C1 segment of cervical spinal cord (tissue), 14 donors: ENCODE measurements at regions not wholly inside any gene's neighbourhood (a gene's known extent, or its start where the extent isn't known, plus 50 kb on each side); places are given as distances from the start of the nearest gene placed in this dataset.

Experiments used
- DNase-seq, 14 donors: peaks; one replicate each; lab custom pipeline; 2025; lab: John Stamatoyannopoulos, UW

GRCh38 chr16:85373741-85374570 is 239.2 kb upstream of the GSE1 start:
- no peak for DNase-seq

DNA sequence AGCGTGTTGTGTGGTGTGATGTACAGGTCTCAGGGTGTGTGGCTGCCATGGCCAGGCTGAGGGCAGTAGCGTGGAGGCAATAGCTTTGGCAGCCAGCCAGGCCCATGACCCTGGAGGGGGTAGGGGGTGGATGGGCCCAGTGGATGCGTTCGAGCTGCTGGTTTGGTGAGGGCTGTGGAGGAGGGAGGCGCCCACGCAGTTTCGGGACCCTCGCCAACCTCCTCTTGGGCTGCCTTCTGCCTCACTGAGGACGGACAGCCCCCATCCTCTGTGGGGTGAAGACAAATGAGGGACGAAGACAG is 238.6 kb upstream of the GSE1 start:
- DNase-seq, result peak in 1 of 14 donors; percentile 20

GRCh38 chr16:85375282-85375681 is 237.8 kb upstream of the GSE1 start:
- no peak for DNase-seq

DNA sequence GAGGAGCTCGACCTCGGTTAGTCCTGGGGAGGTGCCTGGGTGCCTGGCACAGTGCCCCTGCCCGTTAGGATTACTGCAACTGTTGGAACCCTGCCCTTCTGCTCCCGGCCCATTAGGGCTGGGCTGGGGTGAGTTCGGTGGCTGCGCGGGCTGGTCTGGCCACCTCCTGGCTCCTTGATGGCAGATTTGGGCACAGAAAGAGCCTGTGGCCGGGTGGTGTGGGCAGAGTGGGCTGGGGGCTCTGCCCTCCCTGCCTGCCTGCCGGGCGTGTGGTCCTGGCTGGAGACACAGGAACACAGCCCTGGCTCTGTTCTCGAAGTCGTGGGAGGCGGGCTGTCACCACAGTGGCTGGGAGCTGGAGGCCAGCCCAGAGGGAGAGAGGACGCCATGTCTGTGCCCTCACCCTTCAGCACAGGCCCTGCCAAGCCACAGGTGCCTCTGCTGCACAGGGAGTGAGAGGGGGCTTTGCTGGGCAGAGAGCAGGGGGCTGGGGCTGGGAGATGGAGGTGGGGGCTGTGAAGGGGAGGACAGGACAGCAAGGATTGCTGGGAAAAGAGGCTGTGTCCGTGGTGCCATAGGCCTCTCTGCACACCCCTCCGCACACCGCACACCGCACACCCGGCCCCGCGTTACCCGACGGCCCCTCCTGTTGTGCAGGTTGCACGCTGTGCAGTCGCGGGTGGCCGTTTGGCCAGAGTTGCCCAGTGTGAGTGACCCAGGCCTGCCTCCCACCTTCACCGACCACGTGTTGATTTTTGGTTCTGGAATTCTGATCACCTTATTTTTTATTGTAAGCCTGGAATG is 236.6 kb upstream of the GSE1 start:
- peak in 11 of 14 donors; percentile 8 to 74 (median 57) for DNase-seq

GRCh38 chr16:85377388-85378144 is 235.6 kb upstream of the GSE1 start:
- peak in 2 of 14 donors; percentile 43 to 65 for DNase-seq

DNA sequence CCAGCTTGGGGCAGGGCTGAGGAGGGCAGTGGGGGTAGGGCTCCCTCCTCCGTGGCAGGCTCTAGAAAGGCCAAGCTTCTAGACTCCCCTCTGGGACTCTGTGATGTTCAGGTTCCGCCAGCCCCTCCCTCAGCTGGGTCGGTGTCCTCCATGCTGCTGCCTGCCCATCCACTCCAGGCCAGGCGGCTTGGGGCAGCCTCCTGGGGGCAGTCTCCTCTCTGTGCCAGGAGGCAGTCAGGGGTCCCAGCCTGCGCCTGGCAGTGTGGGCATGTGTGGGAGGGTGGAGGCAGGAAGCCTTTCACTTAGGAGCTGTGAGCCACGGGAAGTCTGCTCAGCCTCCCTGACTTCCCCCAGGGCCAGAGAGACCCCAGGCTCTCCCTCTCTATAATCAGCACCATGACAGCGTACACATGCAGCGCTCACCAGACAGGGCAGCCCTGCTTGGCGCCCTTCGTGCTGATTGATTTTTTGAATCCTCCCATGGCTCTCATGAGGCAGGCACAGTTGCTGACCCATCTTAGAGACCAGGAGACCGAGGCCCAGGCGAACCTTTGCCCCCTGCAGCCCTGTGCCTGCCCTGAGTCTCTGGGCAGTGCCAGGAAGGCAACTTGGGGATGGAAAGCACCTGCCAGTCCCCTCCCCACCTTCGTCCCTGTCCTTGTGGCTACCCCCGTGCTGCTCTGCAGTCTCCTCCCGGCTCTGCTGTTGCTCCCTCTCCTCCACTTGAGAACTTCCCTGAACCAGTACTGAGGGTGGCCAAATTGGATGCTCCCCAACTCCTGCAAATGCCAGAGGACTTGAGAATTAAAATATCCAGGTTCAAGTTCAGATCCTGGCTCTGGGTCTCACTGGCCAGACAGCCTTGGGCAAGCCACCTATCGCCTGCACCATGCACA is 234.7 kb upstream of the GSE1 start:
- DNase-seq, result peak in 1 of 14 donors; percentile 12

DNA sequence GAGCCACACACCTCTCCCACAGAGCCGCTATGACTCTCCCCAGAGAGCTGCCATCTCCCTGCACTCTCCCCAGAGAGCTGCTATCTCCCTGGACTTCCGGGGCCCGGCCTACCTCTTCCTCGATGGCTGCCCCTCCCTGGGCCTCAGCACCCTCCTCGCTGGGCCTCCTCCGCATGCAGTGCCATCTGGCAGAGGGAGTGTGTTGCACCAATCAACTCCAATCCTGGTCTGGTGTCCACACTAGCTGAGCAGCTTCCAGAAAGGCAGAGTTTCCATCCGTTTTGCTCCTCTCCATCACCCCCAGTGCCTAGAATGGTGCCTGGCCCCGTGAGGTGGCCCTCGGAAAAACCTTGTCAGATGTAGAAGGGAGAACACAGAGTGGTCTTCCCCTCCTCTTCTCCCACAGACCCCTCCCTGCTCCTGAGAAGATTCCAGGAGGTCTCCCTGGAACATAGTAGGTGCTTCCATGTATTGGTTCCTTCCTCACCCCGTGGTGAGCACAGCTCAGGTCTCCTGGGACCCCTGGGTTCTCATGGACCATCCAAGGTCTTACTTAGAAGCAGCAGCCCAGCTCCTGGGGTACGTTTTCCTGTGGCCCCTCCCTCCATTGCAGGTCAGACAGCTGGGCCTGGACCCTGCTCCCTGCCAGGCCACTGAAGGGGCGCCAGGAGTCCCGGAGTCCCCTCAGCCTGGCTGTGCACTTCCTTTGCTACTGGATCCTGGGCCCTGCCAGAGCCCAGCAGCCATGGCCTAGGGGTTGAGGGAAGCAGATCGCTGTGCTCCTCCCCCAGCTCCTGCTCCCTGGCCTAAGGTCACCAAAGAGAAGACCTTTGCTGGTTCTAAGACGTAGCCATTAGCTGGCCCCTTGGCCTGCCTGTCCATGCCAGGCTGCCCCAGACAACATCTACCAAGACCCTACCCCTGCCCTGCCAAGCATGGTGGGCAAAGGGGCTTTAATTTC is 233.8 kb upstream of the GSE1 start:
- no peak for DNase-seq

GRCh38 chr16:85380002-85380395 is 233.1 kb upstream of the GSE1 start:
- DNase-seq, result no peak

DNA sequence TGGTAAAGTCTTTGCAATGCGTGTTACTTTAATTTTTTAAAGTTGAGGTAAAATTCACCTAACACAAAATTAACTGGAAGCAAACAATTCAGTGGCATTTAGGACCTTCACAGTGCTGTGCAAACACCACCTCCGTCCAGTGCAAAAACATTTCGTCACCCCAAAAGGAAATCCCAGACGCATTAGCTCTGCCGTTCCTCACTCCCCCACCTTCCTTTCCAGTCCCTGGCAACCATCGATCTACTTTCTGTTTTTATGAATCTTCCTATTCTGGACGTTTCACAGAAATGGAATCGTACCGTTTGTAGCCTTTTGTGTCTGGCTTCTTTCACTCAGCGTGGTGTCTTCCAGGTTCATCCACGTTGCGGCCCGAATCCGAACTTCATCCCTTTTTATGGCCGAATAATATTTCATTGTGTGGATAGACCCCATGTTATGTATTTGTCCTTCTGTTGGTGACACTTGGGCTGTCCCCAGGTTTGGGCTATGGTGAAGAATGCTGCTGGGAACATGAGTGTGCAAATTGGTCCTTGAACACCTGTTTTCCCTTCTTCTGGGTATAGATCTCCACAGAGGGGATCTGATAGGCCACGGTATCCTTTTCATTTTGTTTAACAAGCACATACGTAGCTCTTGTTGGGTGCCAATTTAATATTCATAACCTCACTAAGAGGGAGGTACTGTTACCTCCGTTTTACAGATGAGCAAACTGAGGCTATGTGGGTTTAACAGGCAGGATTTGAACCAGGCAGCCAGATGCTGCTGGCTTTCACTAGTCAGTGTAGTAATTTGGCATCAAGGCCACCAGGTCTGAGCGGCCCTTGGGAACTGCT is 232.0 kb upstream of the GSE1 start:
- DNase-seq, result no peak

DNA sequence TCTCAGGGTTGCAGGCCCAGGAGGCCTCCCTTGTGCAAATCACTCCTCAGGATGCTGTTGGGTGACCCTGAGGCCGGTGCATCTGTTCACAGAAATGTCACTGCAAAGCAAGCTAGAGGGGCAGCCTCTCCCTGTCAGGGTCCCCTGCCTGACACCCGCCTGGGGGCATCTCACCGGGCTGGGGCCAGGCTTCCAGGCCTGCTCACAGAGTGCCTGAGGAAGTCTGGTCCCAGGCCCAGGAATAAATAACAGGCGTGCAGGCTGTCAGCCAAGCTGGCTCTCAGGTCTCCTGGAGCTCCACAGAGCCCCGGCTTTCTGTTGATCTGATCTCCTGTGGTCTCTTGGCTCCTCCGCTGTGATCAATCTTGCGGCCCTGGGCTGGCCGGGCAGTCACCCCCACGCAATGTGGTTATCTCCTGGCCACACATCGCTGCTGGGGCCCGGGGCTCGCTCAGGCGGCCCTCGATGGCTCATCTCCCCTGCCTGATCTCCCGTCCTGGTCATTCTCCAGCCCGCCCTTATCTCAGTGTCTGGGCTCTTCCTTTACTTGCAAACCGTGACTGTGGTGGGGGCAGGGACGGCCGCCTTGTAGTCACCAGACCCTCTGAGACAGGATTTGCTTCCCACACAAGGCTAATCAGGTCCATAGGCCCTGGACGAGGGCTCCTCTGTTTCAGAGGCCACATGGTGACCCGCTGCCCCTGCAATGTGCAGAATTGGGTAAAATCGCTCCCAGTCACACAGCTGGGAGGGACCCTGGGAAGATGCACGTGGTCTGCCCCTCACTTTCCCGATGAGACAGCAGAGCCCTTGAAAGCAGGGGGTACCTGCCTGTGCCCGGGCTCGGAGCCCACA is 231.2 kb upstream of the GSE1 start:
- peak in 1 of 14 donors; percentile 38 for DNase-seq

GRCh38 chr16:85382717-85383118 is 230.4 kb upstream of the GSE1 start:
- DNase-seq, result no peak

GRCh38 chr16:85383836-85384832 is 229.0 kb upstream of the GSE1 start:
- no peak for DNase-seq

GRCh38 chr16:85384833-85385462 is 228.2 kb upstream of the GSE1 start:
- DNase-seq, result no peak

GRCh38 chr16:85385463-85386331 is 227.4 kb upstream of the GSE1 start:
- DNase-seq, result no peak

- DNase-seq, result no peak
Observed at GRCh38 chr16:85386467-85387170, 226.5 kb upstream of the GSE1 start.
